Activated naive CD8-positive, alpha-beta T cell treated with anti-CD3 and anti-CD28 coated beads, Interleukin-2, amount 50 U/mL, for 24 hours (primary cell): ENCODE measurements at regions not wholly inside any gene's neighbourhood (a gene's known extent, or its start where the extent isn't known, plus 50 kb on each side); places are given as distances from the start of the nearest gene placed in this dataset.

Experiments
- ATAC-seq: fragments of 150-1000 bp; cut with Tn5 transposase; one replicate; pipeline ENCODE4 v1.10.0; 2021
- DNase-seq: peaks from one replicate; pipeline ENCODE4 v3.0.0; 2021
- H3K27ac Mint-ChIP-seq: one replicate; pipeline ENCODE4 v1.8.0; 2021; ENCODE audit warnings: mild to moderate bottlenecking, mixed read lengths
- H3K27me3 Mint-ChIP-seq: one replicate; pipeline ENCODE4 v1.8.0; 2021; ENCODE audit warnings: mixed read lengths
- H3K36me3 Mint-ChIP-seq: one replicate; pipeline ENCODE4 v1.8.0; 2021; ENCODE audit warnings: low read depth, mixed read lengths
- H3K4me1 Mint-ChIP-seq: one replicate; pipeline ENCODE4 v1.8.0; 2021; ENCODE audit warnings: mixed read lengths
- H3K4me3 Mint-ChIP-seq: one replicate; pipeline ENCODE4 v1.8.0; 2021; ENCODE audit warnings: mild to moderate bottlenecking, moderate library complexity, mixed read lengths
- H3K9me3 Mint-ChIP-seq: one replicate; pipeline ENCODE4 v1.8.0; 2021; ENCODE audit warnings: mixed read lengths

GRCh38 chr10:61176424-61176823 lies 232.4 kb upstream of the RHOBTB1 start:
- no peaks in the 10 kb centered on the region for H3K27me3 Mint-ChIP-seq
- no peak overlapping the region for H3K4me3 Mint-ChIP-seq
- ATAC-seq (no peak), DNase-seq (no peak)
- H3K27ac Mint-ChIP-seq: no peak overlapping the region
- no peaks in the 10 kb centered on the region for H3K9me3 Mint-ChIP-seq
- no peaks in the 10 kb centered on the region for H3K4me1 Mint-ChIP-seq
- H3K36me3 Mint-ChIP-seq: no peaks in the 10 kb centered on the region

DNA sequence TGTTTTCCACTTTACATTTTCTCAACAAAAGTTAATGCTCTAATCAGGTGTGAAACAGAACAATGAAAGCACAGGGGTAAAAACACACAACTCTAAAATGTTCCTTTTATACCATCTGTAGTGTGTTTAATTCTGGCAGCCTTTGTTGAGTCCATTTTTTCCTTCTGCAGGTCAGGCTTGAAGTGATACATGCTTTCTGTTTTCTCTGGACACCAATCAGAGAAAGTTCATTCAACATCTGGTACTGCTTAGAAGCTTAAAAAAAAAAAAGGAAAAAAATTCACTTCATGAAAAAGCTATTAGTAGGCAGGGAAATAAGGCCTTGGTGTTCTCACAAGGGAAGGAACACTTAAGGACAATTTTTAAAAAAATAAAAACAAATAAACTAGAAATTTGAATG lies 231.3 kb upstream of the RHOBTB1 start:
- H3K27me3 Mint-ChIP-seq: no peaks in the 10 kb centered on the region
- no peaks in the 10 kb centered on the region for H3K9me3 Mint-ChIP-seq
- no peaks in the 10 kb centered on the region for H3K36me3 Mint-ChIP-seq
- no peak overlapping the region for H3K27ac Mint-ChIP-seq
- no peak for DNase-seq
- no peak for ATAC-seq
- H3K4me3 Mint-ChIP-seq: no peak overlapping the region
- H3K4me1 Mint-ChIP-seq: no peaks in the 10 kb centered on the region

- no peak overlapping the region for H3K27ac Mint-ChIP-seq
- DNase-seq: no peak
- no peak overlapping the region for H3K4me3 Mint-ChIP-seq
- no peaks in the 10 kb centered on the region for H3K4me1 Mint-ChIP-seq
- ATAC-seq: no peak
- H3K9me3 Mint-ChIP-seq: no peaks in the 10 kb centered on the region
- no peaks in the 10 kb centered on the region for H3K27me3 Mint-ChIP-seq
- no peaks in the 10 kb centered on the region for H3K36me3 Mint-ChIP-seq
Observed at GRCh38 chr10:61173450-61173849, 229.5 kb upstream of the RHOBTB1 start.

- no peaks in the 10 kb centered on the region for H3K27me3 Mint-ChIP-seq
- no peak overlapping the region for H3K4me3 Mint-ChIP-seq
- H3K9me3 Mint-ChIP-seq: no peaks in the 10 kb centered on the region
- H3K36me3 Mint-ChIP-seq: no peaks in the 10 kb centered on the region
- no peak for ATAC-seq
- no peak overlapping the region for H3K27ac Mint-ChIP-seq
- no peaks in the 10 kb centered on the region for H3K4me1 Mint-ChIP-seq
- no peak for DNase-seq
Observed at GRCh38 chr10:61172182-61172926, 228.4 kb upstream of the RHOBTB1 start.

DNA sequence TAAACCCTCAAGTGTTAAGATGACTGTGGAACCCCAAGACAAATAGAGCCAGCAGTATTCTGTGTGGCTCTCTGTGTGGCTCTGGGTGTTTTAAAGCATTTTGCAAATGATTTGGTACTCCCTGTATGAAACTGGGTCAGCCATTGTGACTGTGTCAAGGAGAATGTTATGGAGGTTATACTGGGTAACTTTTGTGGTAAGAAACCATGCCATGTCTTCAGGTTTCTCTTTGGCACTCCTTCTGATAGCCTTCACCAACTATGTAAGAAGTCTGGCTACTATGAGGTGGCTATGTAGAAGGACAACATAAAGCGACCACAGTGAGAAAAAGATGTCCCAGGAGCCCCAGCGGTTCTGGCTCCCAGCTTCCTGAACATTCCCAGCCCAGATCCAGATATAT lies 226.6 kb upstream of the RHOBTB1 start:
- Mint-ChIP-seq H3K27me3 (no peaks in the 10 kb centered on the region), H3K27ac (no peak overlapping the region), H3K9me3 (no peaks in the 10 kb centered on the region), H3K4me1 (no peaks in the 10 kb centered on the region), H3K36me3 (no peaks in the 10 kb centered on the region), H3K4me3 (no peak overlapping the region)
- DNase-seq (no peak), ATAC-seq (no peak)

DNA sequence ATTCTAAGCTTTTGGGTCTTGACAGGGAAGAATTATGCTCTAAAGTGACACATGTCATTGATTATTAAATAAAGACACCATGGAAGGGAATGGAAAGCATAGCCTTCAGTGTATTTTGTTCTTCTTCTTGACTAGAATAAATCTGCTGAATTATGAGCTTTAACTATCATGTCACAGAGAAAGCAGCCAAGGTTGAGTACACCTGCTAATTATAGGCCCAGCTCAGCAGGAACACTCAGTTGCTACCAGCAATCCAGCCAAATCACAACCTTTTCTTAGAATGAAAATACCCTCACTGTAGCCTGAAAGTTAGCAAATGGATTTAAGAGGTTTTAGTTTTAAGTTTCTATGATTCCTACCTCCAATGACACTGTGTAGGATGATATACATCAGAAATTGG lies 225.3 kb upstream of the RHOBTB1 start:
- no peak overlapping the region for H3K27ac Mint-ChIP-seq

DNA sequence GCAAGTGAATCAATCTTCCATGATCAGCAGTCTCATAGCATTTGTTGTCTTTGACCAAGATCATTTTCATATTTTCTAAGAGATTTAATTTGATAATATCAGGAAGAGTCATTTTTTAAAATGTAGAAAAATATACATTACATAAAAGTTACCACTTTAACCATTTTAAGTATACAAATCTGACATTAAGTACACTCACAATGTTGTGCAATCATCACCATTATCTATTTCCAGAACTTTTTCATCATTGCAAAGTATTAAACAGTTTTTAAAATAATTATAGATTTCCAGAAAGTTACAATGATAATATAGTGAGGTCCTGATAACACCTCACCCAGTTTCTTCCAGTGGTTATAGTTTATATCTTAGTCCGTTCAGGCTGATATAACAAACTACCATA lies 222.5 kb upstream of the RHOBTB1 start:
- no peak overlapping the region for H3K4me3 Mint-ChIP-seq

More for the DNA sequence above, 225.3 kb upstream of the RHOBTB1 start:
- no peaks in the 10 kb centered on the region for H3K36me3 Mint-ChIP-seq
- H3K4me1 Mint-ChIP-seq: no peaks in the 10 kb centered on the region
- ATAC-seq (no peak), DNase-seq (no peak)
- H3K27me3 Mint-ChIP-seq: no peaks in the 10 kb centered on the region
- no peaks in the 10 kb centered on the region for H3K9me3 Mint-ChIP-seq
- no peak overlapping the region for H3K4me3 Mint-ChIP-seq

DNA sequence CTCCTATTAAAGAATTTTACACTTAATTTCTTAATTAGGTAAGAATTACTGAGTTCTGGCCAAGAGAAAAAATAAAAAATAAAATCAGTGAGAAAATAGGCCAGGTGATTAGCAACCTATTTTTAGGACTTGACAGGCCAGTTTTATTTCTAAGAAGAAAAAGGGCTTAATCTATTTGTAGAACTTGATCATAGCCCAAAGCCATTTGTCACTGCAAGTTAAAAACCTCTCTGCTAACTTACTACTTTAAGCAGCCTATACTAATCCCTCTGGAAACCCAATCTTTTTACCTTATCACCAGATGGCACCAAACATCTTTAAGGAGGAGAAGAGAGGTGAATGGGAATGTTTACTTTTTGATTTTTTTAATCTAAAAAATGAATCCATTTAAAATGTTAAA lies 222.1 kb upstream of the RHOBTB1 start:
- Mint-ChIP-seq H3K36me3 (no peaks in the 10 kb centered on the region), H3K27ac (no peak overlapping the region), H3K27me3 (no peaks in the 10 kb centered on the region), H3K4me1 (no peaks in the 10 kb centered on the region), H3K9me3 (no peaks in the 10 kb centered on the region), H3K4me3 (no peak overlapping the region)
- DNase-seq (no peak), ATAC-seq (no peak)

More for the DNA sequence above, 222.5 kb upstream of the RHOBTB1 start:
- no peaks in the 10 kb centered on the region for H3K36me3 Mint-ChIP-seq
- ATAC-seq (no peak), DNase-seq (no peak)
- no peaks in the 10 kb centered on the region for H3K27me3 Mint-ChIP-seq
- no peaks in the 10 kb centered on the region for H3K4me1 Mint-ChIP-seq
- no peaks in the 10 kb centered on the region for H3K9me3 Mint-ChIP-seq
- H3K27ac Mint-ChIP-seq: no peak overlapping the region

GRCh38 chr10:61164458-61165160 lies 220.6 kb upstream of the RHOBTB1 start:
- H3K9me3 Mint-ChIP-seq: no peaks in the 10 kb centered on the region
- H3K36me3 Mint-ChIP-seq: no peaks in the 10 kb centered on the region
- ATAC-seq (no peak), DNase-seq (no peak)
- H3K4me3 Mint-ChIP-seq: no peak overlapping the region
- no peaks in the 10 kb centered on the region for H3K4me1 Mint-ChIP-seq
- H3K27me3 Mint-ChIP-seq: no peaks in the 10 kb centered on the region
- no peak overlapping the region for H3K27ac Mint-ChIP-seq

DNA sequence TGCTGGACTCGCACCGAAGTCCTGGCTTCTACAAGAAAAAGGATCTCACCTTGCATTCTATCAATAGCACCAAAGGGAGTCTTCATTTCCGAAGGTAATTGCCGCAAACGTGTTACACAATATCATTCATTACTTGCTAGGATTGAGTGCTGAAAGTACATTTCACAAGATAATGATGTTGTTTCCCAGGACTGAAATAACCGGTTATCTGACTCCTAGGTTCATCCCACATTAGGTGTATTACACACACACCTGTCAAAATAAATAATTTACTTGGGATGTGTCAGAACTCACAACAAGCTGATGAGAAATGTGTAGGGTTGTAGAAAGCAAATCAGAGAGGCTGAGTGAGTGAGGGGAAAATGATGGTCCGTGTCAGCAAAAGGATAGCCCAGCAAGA lies 219.4 kb upstream of the RHOBTB1 start:
- no peaks in the 10 kb centered on the region for H3K9me3 Mint-ChIP-seq
- no peak overlapping the region for H3K4me3 Mint-ChIP-seq
- ATAC-seq (no peak), DNase-seq (no peak)
- no peaks in the 10 kb centered on the region for H3K36me3 Mint-ChIP-seq
- no peak overlapping the region for H3K27ac Mint-ChIP-seq
- no peaks in the 10 kb centered on the region for H3K4me1 Mint-ChIP-seq
- no peaks in the 10 kb centered on the region for H3K27me3 Mint-ChIP-seq

- no peak for ATAC-seq
- H3K27ac Mint-ChIP-seq: no peak overlapping the region
Observed at GRCh38 chr10:61160253-61160652, 216.3 kb upstream of the RHOBTB1 start.

DNA sequence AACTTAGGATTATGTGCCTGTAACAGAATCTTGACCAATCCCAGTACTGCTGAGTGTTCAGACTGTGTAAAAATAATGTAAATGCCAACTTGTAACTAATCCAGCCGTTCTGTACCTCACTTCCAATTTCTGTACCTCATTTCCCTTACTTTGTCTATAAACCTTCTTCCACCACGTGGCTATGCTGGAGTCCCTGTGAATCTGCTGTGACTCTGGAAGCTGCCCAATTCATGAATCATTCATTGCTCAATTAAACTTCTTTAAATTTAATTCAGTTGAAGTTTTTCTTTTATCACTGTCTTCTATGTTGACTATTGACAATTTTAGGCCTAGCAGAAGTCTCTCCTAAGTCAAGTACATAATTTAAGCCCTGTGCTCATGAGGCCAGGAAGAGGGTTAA lies 215.3 kb upstream of the RHOBTB1 start:
- Mint-ChIP-seq H3K9me3 (no peaks in the 10 kb centered on the region), H3K4me3 (no peak overlapping the region), H3K36me3 (no peaks in the 10 kb centered on the region), H3K27me3 (peaks cover 1% of the 10 kb centered on the region), H3K27ac (no peak overlapping the region), H3K4me1 (no peaks in the 10 kb centered on the region)
- no peak for ATAC-seq
- no peak for DNase-seq

More at GRCh38 chr10:61160253-61160652, 216.3 kb upstream of the RHOBTB1 start:
- Mint-ChIP-seq H3K4me3 (no peak overlapping the region), H3K27me3 (no peaks in the 10 kb centered on the region), H3K4me1 (no peaks in the 10 kb centered on the region), H3K36me3 (no peaks in the 10 kb centered on the region), H3K9me3 (no peaks in the 10 kb centered on the region)
- no peak for DNase-seq

- Mint-ChIP-seq H3K36me3 (no peaks in the 10 kb centered on the region), H3K27me3 (peaks cover 1% of the 10 kb centered on the region), H3K4me1 (no peaks in the 10 kb centered on the region), H3K9me3 (no peaks in the 10 kb centered on the region), H3K27ac (no peak overlapping the region), H3K4me3 (no peak overlapping the region)
- no peak for ATAC-seq
- DNase-seq: no peak
Observed at GRCh38 chr10:61157182-61157581, 213.2 kb upstream of the RHOBTB1 start.

- Mint-ChIP-seq H3K36me3 (no peaks in the 10 kb centered on the region), H3K27ac (no peak overlapping the region), H3K4me3 (no peak overlapping the region), H3K4me1 (no peaks in the 10 kb centered on the region), H3K9me3 (no peaks in the 10 kb centered on the region), H3K27me3 (peaks cover 1% of the 10 kb centered on the region)
- no peak for DNase-seq
- ATAC-seq: no peak
Observed at GRCh38 chr10:61153771-61154170, 209.8 kb upstream of the RHOBTB1 start.

DNA sequence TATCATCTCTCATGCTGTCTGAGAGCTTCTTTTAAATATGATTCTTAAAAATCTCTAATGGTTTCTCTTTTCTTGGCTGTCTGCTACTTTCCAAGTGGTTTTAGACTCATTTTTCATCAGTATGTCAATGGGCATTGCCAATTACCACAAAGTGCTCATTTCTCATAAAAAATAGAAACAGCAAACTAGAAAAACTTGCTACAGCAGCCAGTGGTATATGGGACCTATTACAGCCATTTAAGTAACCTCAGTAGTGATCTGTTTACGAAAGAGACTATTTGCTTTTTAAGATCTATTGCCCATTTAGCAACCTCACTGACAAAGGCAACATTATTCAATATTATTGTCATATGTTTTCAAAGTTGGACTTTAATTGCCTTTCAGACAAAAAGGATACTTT lies 207.1 kb upstream of the RHOBTB1 start:
- ATAC-seq: no peak
- Mint-ChIP-seq H3K9me3 (no peaks in the 10 kb centered on the region), H3K4me1 (no peaks in the 10 kb centered on the region), H3K27me3 (peaks cover 3% of the 10 kb centered on the region), H3K36me3 (no peaks in the 10 kb centered on the region), H3K4me3 (no peak overlapping the region), H3K27ac (no peak overlapping the region)
- no peak for DNase-seq
